ENCODE measurements at regions not wholly inside any gene's neighbourhood (a gene's known extent, or its start where the extent isn't known, plus 50 kb on each side); places are given as distances from the start of the nearest gene placed in this dataset.

- TF ChIP-seq SIX4 (CRISPR knock-in tag; IDR thresholded peaks at IDR 0.05): 0 out of 2 replicates have a peak, but pooled peaks have one; percentile 8
- no peak for TF ChIP-seq ZNF597 (CRISPR knock-in tag; IDR thresholded peaks at IDR 0.05)
- TF ChIP-seq ZNF652 (CRISPR knock-in tag; IDR thresholded peaks at IDR 0.05; ENCODE audit: borderline replicate concordance, low read depth): no peak
- TF ChIP-seq MZF1 (CRISPR knock-in tag; IDR thresholded peaks at IDR 0.05; ENCODE audit: borderline replicate concordance): no peak
- no peak for TF ChIP-seq ZNF253 (CRISPR knock-in tag; IDR thresholded peaks at IDR 0.05; ENCODE audit: borderline replicate concordance)
- no peak for TF ChIP-seq ZBTB14 (CRISPR knock-in tag; IDR thresholded peaks at IDR 0.05)
- no peak; the same call in 1 of the 2 replicates for TF ChIP-seq TGIF2 (CRISPR knock-in tag; IDR thresholded peaks at IDR 0.05)
- TF ChIP-seq ZNF75D (CRISPR knock-in tag; IDR thresholded peaks at IDR 0.05; ENCODE audit: borderline replicate concordance): no peak
- TF ChIP-seq REXO4 (CRISPR knock-in tag; IDR thresholded peaks at IDR 0.05; ENCODE audit: borderline replicate concordance): no peak
- 0 out of 2 replicates have a peak, but pooled peaks have one; percentile 28 for TF ChIP-seq NR2C2 (CRISPR knock-in tag; IDR thresholded peaks at IDR 0.05; ENCODE audit: borderline replicate concordance)
- TF ChIP-seq ISX (CRISPR knock-in tag; conservative IDR thresholded peaks at IDR 0.05): no peak
- TF ChIP-seq TBX3 (IDR thresholded peaks at IDR 0.05; ENCODE audit: borderline replicate concordance): no peak; the same call in 1 of the 2 replicates
- no peak for TF ChIP-seq HBP1 (CRISPR knock-in tag; IDR thresholded peaks at IDR 0.05; ENCODE audit: low read depth)
- TF ChIP-seq TRIM24 (CRISPR knock-in tag; IDR thresholded peaks at IDR 0.05): no peak
- no peak for TF ChIP-seq ELF4 (CRISPR knock-in tag; IDR thresholded peaks at IDR 0.05; ENCODE audit: borderline replicate concordance)
- no peak for TF ChIP-seq KDM4B (CRISPR knock-in tag; IDR thresholded peaks at IDR 0.05)
- TF ChIP-seq MED8 (CRISPR knock-in tag; IDR thresholded peaks at IDR 0.05; ENCODE audit: insufficient replicate concordance): no peak
- no peak for TF ChIP-seq ZNF235 (CRISPR knock-in tag; IDR thresholded peaks at IDR 0.05; ENCODE audit: borderline replicate concordance)
- TF ChIP-seq ZNF383 (CRISPR knock-in tag; IDR thresholded peaks at IDR 0.05; ENCODE audit: borderline replicate concordance): 0 out of 2 replicates have a peak, but pooled peaks have one; percentile 25
- TF ChIP-seq KDM2A (CRISPR knock-in tag; IDR thresholded peaks at IDR 0.05; ENCODE audit: borderline replicate concordance, low read depth): 0 out of 2 replicates have a peak, but pooled peaks have one; percentile 63
- TF ChIP-seq ZNF775 (CRISPR knock-in tag; IDR thresholded peaks at IDR 0.05; ENCODE audit: borderline replicate concordance): no peak
- 0 out of 2 replicates have a peak, but pooled peaks have one; percentile 27 for TF ChIP-seq ZNF274 (CRISPR knock-in tag; IDR thresholded peaks at IDR 0.05)
- TF ChIP-seq TCF7L2 (IDR thresholded peaks at IDR 0.05; ENCODE audit: low read depth, low read length): no peak
- TF ChIP-seq YEATS2 (CRISPR knock-in tag; IDR thresholded peaks at IDR 0.05; ENCODE audit: borderline replicate concordance): peak; percentile 12; the same call in 1 of the 2 replicates
- TF ChIP-seq ZNF143 (CRISPR knock-in tag; IDR thresholded peaks at IDR 0.05): no peak
- TF ChIP-seq ZNF660 (CRISPR knock-in tag; IDR thresholded peaks at IDR 0.05; ENCODE audit: borderline replicate concordance, low read depth): no peak
- no peak for TF ChIP-seq ZNF468 (CRISPR knock-in tag; IDR thresholded peaks at IDR 0.05)
- TF ChIP-seq ZNF160 (CRISPR knock-in tag; IDR thresholded peaks at IDR 0.05): no peak
These were observed 75.2 kb downstream of the OR2B2 start (continued) for GRCh38 chr6:27836783-27837624.

Measured in HepG2 (cell line).